ENCODE measurements at regions not wholly inside any gene's neighbourhood (a gene's known extent, or its start where the extent isn't known, plus 50 kb on each side); places are given as distances from the start of the nearest gene placed in this dataset.
"Not testable (repeated sequence)": the region's sequence is repeated elsewhere in the genome, so short reads cannot be mapped to it uniquely, and the experiment has no call there.

DNA sequence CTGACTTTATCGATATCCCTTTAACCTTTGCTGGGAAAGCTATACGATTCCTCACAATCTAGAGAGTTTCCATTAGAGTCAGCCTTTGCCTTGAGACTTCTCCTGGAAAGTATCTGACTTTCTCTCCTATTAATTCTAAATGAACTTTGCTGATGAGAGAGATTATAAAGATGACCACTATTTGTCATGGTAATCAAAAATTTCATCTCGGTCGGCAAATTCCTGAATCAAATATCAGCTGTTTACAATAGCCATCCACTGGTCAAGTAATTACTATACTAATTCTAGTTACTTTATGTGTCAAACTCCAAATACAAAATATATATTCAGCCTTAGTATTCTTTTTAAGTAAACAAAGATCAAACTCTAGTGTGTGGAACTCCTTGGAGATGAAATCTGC lies 164.4 kb upstream of the ITGA1 start:
- no peaks in the 10 kb centered on the region for H3K4me1 ChIP-seq (ENCODE audit: control insufficient read depth in 3 of 3, insufficient read depth in 3 of 3, low read length in 3 of 3)

DNA sequence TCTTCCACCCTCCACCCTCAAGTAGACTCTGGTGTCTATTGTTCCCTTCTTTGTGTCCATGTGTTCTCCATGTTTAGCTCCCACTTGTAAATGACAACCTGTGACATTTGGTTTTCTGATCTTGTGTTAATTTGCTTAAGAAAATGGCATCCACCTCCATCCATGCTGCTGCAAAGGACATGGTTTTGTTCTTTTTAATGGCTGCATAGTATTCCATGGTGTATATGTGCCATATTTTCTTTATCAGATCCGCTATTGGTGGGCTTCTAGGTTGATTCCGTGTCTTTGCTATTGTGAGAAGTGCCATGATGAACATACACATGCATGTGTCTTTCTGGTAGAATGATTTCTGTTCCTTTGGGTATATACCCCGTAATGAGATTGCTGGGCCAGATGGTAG lies 163.4 kb upstream of the ITGA1 start:
- Histone ChIP-seq H3K4me3 (ENCODE audit: low read length in 3 of 3) (no peak overlapping the region), H3K27me3 (ENCODE audit: control insufficient read depth in 3 of 3, insufficient read depth in 3 of 3, low read length in 3 of 3) (no peaks in the 10 kb centered on the region), H3K9me3 (ENCODE audit: control insufficient read depth in 3 of 3, low read length in 3 of 3) (no peaks in the 10 kb centered on the region), H3K4me1 (ENCODE audit: control insufficient read depth in 3 of 3, insufficient read depth in 3 of 3, low read length in 3 of 3) (no peaks in the 10 kb centered on the region), H3K9ac (ENCODE audit: low read depth in 1 of 3, low read length in 3 of 3) (no peak overlapping the region), H3K36me3 (ENCODE audit: control insufficient read depth in 3 of 3, insufficient read depth in 3 of 3, low read length in 3 of 3) (no peaks in the 10 kb centered on the region), H3K27ac (ENCODE audit: low read depth, low read length) (no peak overlapping the region)

More for the DNA sequence above, 164.4 kb upstream of the ITGA1 start:
- Histone ChIP-seq H3K9ac (ENCODE audit: low read depth in 1 of 3, low read length in 3 of 3) (no peak overlapping the region), H3K27me3 (ENCODE audit: control insufficient read depth in 3 of 3, insufficient read depth in 3 of 3, low read length in 3 of 3) (no peaks in the 10 kb centered on the region), H3K4me3 (ENCODE audit: low read length in 3 of 3) (no peak overlapping the region), H3K9me3 (ENCODE audit: control insufficient read depth in 3 of 3, low read length in 3 of 3) (no peaks in the 10 kb centered on the region), H3K27ac (ENCODE audit: low read depth, low read length) (no peak overlapping the region), H3K36me3 (ENCODE audit: control insufficient read depth in 3 of 3, insufficient read depth in 3 of 3, low read length in 3 of 3) (no peaks in the 10 kb centered on the region)

DNA sequence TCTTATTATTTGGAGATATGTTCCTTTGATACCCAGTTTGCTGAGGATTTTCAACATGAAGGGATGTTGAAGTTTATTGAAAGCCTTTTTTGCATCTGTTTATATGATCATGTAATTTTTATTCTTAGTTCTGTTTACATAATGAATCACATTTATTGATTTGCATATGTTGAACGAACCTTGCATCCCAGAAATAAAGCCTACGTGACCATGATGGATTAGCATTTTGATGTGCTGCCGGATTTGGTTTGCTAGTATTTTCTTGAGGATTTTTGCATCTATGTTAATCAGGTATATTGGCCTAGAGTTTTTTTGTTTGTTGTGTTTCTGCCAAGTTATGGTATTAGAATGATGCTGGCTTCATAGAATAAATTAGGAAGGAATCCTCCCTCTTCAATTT lies 161.4 kb upstream of the ITGA1 start:
- Histone ChIP-seq H3K27me3 (ENCODE audit: control insufficient read depth in 3 of 3, insufficient read depth in 3 of 3, low read length in 3 of 3) (no peaks in the 10 kb centered on the region), H3K4me1 (ENCODE audit: control insufficient read depth in 3 of 3, insufficient read depth in 3 of 3, low read length in 3 of 3) (no peaks in the 10 kb centered on the region), H3K27ac (ENCODE audit: low read depth, low read length) (no peak overlapping the region), H3K9me3 (ENCODE audit: control insufficient read depth in 3 of 3, low read length in 3 of 3) (no peaks in the 10 kb centered on the region), H3K36me3 (ENCODE audit: control insufficient read depth in 3 of 3, insufficient read depth in 3 of 3, low read length in 3 of 3) (no peaks in the 10 kb centered on the region), H3K4me3 (ENCODE audit: low read length in 3 of 3) (no peak overlapping the region), H3K9ac (ENCODE audit: low read depth in 1 of 3, low read length in 3 of 3) (no peak overlapping the region)

DNA sequence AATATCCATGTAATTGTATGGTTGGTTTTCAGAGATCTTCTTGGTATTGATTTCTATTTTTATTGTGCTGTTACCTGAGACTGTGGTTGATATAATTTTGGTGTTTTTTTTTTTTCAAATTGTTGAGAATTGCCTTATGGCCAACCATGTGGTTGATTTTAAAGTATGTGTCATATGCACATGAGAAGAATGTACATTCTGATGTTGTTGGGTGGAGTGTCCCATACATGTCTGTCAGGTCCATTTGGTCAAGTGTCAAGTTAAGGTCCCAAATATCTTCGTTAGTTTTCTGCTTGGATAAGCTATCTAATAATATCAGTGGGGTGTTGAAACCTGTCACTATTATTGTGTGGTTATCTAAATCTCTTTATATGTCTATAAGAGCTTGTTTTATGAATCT lies 160.0 kb upstream of the ITGA1 start:
- Histone ChIP-seq H3K4me1 (ENCODE audit: control insufficient read depth in 3 of 3, insufficient read depth in 3 of 3, low read length in 3 of 3) (no peaks in the 10 kb centered on the region), H3K9me3 (ENCODE audit: control insufficient read depth in 3 of 3, low read length in 3 of 3) (no peaks in the 10 kb centered on the region), H3K4me3 (ENCODE audit: low read length in 3 of 3) (no peak overlapping the region), H3K27ac (ENCODE audit: low read depth, low read length) (no peak overlapping the region), H3K27me3 (ENCODE audit: control insufficient read depth in 3 of 3, insufficient read depth in 3 of 3, low read length in 3 of 3) (peaks cover 0 to 2% (median 0%) of the 10 kb centered on the region in 3 donors), H3K36me3 (ENCODE audit: control insufficient read depth in 3 of 3, insufficient read depth in 3 of 3, low read length in 3 of 3) (no peaks in the 10 kb centered on the region), H3K9ac (ENCODE audit: low read depth in 1 of 3, low read length in 3 of 3) (no peak overlapping the region)

DNA sequence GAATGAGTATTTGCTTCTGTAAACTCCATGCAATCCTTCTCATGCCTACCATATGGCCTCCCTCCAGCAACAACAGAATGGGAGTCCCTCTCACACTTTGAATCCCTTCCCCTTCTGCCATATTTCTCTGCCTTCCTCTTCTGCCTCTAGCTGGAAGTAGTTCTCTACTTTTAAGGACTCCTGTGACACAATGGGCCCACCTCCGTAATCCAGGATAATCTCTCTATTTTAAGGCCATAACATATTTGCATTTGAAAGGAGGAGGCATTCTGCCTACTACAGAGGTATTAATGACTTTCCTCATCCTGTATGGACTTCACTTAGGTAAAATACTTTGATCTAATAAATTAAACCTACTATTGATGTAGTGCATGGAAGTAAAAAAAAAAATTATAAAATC lies 155.4 kb upstream of the ITGA1 start:
- H3K4me1 ChIP-seq (ENCODE audit: control insufficient read depth in 3 of 3, insufficient read depth in 3 of 3, low read length in 3 of 3): no peaks in the 10 kb centered on the region
- no peak overlapping the region for H3K4me3 ChIP-seq (ENCODE audit: low read length in 3 of 3)
- H3K9ac ChIP-seq (ENCODE audit: low read depth in 1 of 3, low read length in 3 of 3): no peak overlapping the region
- H3K27ac ChIP-seq (ENCODE audit: low read depth, low read length): no peak overlapping the region
- H3K27me3 ChIP-seq (ENCODE audit: control insufficient read depth in 3 of 3, insufficient read depth in 3 of 3, low read length in 3 of 3): peaks cover 0 to 2% (median 0%) of the 10 kb centered on the region in 3 donors
- H3K9me3 ChIP-seq (ENCODE audit: control insufficient read depth in 3 of 3, low read length in 3 of 3): no peaks in the 10 kb centered on the region
- H3K36me3 ChIP-seq (ENCODE audit: control insufficient read depth in 3 of 3, insufficient read depth in 3 of 3, low read length in 3 of 3): no peaks in the 10 kb centered on the region

DNA sequence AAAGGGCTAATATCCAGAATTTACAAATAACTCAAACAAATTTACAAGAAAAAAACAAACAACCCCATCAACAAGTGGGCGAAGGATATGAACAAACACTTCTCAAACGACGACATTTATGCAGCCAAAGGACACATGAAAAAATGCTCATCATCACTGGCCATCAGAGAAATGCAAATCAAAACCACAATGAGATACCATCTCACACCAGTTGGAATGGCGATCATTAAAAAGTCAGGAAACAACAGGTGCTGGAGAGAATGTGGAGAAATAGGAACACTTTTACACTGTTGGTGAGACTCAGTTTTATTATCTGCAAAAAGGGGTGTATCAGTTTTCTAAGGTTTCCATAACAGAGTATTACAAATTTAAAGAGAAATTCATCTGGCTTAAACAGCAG lies 153.5 kb upstream of the ITGA1 start:
- H3K27me3 ChIP-seq (ENCODE audit: control insufficient read depth in 3 of 3, insufficient read depth in 3 of 3, low read length in 3 of 3); H3K36me3 ChIP-seq (ENCODE audit: control insufficient read depth in 3 of 3, insufficient read depth in 3 of 3, low read length in 3 of 3): not testable (repeated sequence)

DNA sequence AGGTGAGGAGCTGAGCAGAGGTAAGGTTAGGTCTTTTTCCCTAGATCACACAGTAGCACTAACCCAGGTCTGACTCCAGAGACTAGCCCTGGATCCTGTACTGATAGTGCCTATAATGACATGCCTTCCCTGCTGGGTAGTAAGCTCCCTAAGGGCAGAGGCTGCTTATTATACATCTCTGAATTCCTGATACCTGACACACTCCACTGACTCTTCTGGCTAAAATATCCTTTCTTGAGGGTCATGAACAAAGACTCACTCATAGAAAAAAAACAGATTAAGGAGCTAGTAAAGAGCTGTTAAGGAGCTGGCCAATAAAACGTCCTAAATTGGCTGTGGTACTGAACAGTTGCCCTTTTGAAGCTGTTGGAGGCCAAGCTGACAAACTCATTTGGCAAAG lies 149.0 kb upstream of the ITGA1 start:
- no peak overlapping the region for H3K4me3 ChIP-seq (ENCODE audit: low read length in 3 of 3)
- H3K36me3 ChIP-seq (ENCODE audit: control insufficient read depth in 3 of 3, insufficient read depth in 3 of 3, low read length in 3 of 3): no peaks in the 10 kb centered on the region
- no peaks in the 10 kb centered on the region for H3K4me1 ChIP-seq (ENCODE audit: control insufficient read depth in 3 of 3, insufficient read depth in 3 of 3, low read length in 3 of 3)
- H3K27ac ChIP-seq (ENCODE audit: low read depth, low read length): no peak overlapping the region
- no peak overlapping the region for H3K9ac ChIP-seq (ENCODE audit: low read depth in 1 of 3, low read length in 3 of 3)
- peaks cover 0 to 2% (median 0%) of the 10 kb centered on the region in 3 donors for H3K9me3 ChIP-seq (ENCODE audit: control insufficient read depth in 3 of 3, low read length in 3 of 3)
- no peaks in the 10 kb centered on the region for H3K27me3 ChIP-seq (ENCODE audit: control insufficient read depth in 3 of 3, insufficient read depth in 3 of 3, low read length in 3 of 3)

More for the DNA sequence above, 153.5 kb upstream of the ITGA1 start:
- H3K4me3 ChIP-seq (ENCODE audit: low read length in 3 of 3); H3K4me1 ChIP-seq (ENCODE audit: control insufficient read depth in 3 of 3, insufficient read depth in 3 of 3, low read length in 3 of 3); H3K9ac ChIP-seq (ENCODE audit: low read depth in 1 of 3, low read length in 3 of 3); H3K9me3 ChIP-seq (ENCODE audit: control insufficient read depth in 3 of 3, low read length in 3 of 3); H3K27ac ChIP-seq (ENCODE audit: low read depth, low read length): not testable (repeated sequence)

DNA sequence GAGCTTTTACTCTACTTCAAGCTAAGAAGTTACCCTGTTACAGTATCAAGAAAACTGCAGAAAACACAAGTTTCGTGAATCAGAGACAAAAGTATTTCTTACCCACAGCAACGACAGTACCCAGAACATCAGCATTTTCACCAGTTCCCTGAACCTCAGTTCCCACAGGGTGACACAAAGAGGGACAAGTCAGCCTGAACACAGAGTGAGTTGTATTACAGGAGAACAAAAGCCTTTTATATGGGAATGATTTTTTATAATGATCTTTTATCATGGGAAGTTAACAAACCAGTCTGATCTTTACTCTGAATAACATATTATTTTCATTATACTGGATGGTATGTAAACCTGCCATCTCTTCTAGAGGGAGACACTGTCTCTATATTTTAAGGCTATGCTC lies 139.0 kb upstream of the ITGA1 start:
- no peaks in the 10 kb centered on the region for H3K27me3 ChIP-seq (ENCODE audit: control insufficient read depth in 3 of 3, insufficient read depth in 3 of 3, low read length in 3 of 3)
- H3K4me3 ChIP-seq (ENCODE audit: low read length in 3 of 3): no peak overlapping the region
- no peaks in the 10 kb centered on the region for H3K9me3 ChIP-seq (ENCODE audit: control insufficient read depth in 3 of 3, low read length in 3 of 3)
- no peaks in the 10 kb centered on the region for H3K36me3 ChIP-seq (ENCODE audit: control insufficient read depth in 3 of 3, insufficient read depth in 3 of 3, low read length in 3 of 3)
- no peak overlapping the region for H3K9ac ChIP-seq (ENCODE audit: low read depth in 1 of 3, low read length in 3 of 3)
- H3K27ac ChIP-seq (ENCODE audit: low read depth, low read length): no peak overlapping the region
- no peaks in the 10 kb centered on the region for H3K4me1 ChIP-seq (ENCODE audit: control insufficient read depth in 3 of 3, insufficient read depth in 3 of 3, low read length in 3 of 3)

DNA sequence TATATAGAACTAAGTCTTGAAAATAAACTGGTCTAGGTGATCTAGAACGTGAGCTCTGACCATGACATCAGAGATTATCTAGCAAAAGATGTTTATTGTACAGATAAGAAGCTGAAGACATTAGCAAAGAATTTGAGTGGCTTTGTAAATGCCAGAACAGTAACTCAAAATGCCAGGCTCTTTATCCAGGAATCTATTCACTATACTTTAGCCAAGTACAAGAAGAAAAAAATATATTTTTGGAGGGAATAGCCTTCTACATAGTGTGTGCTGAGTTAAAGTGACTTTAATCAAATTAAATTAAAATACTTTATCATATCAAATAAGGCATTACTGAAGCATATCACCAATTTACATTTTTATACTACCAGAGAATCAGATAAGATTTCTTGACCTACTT lies 132.6 kb upstream of the ITGA1 start:
- Histone ChIP-seq H3K4me3 (ENCODE audit: low read length in 3 of 3) (no peak overlapping the region), H3K27me3 (ENCODE audit: control insufficient read depth in 3 of 3, insufficient read depth in 3 of 3, low read length in 3 of 3) (no peaks in the 10 kb centered on the region), H3K36me3 (ENCODE audit: control insufficient read depth in 3 of 3, insufficient read depth in 3 of 3, low read length in 3 of 3) (no peaks in the 10 kb centered on the region), H3K4me1 (ENCODE audit: control insufficient read depth in 3 of 3, insufficient read depth in 3 of 3, low read length in 3 of 3) (no peaks in the 10 kb centered on the region), H3K9ac (ENCODE audit: low read depth in 1 of 3, low read length in 3 of 3) (no peak overlapping the region), H3K9me3 (ENCODE audit: control insufficient read depth in 3 of 3, low read length in 3 of 3) (no peaks in the 10 kb centered on the region), H3K27ac (ENCODE audit: low read depth, low read length) (no peak overlapping the region)

DNA sequence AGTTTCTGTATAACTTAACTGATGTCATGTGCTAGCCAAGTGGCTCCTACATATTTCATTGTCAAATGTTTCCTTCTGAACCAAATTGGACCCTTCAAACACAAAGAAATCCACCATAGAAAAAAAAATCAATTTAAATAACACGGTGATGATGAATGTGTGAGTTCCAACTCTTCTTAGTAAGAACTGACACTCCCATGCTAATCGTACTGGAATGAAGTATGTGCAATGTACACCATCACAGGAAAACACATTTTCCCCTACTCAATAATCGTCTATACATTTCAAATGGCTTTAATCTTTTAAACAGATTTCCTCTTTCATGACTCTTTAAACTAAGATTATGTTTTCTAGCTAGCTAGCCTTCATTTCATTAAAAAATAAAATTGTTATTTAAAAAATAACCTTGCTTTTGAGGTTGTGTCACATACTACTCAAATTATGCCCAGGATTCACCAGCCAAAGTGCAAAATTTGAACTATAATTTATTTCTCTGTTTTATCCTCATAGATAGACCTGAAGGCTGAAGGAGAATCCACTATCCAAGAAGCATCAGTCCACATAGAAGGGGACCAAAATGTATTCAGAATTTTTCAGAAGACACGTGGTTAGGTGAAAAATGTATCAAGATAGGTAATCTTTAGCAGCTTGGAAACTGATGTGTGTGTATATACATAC lies 131.0 kb upstream of the ITGA1 start:
- Histone ChIP-seq H3K27me3 (ENCODE audit: control insufficient read depth in 3 of 3, insufficient read depth in 3 of 3, low read length in 3 of 3) (no peaks in the 10 kb centered on the region), H3K36me3 (ENCODE audit: control insufficient read depth in 3 of 3, insufficient read depth in 3 of 3, low read length in 3 of 3) (no peaks in the 10 kb centered on the region), H3K4me1 (ENCODE audit: control insufficient read depth in 3 of 3, insufficient read depth in 3 of 3, low read length in 3 of 3) (no peaks in the 10 kb centered on the region), H3K9ac (ENCODE audit: low read depth in 1 of 3, low read length in 3 of 3) (no peak overlapping the region), H3K9me3 (ENCODE audit: control insufficient read depth in 3 of 3, low read length in 3 of 3) (no peaks in the 10 kb centered on the region), H3K27ac (ENCODE audit: low read depth, low read length) (no peak overlapping the region), H3K4me3 (ENCODE audit: low read length in 3 of 3) (no peak overlapping the region)

Data from skeletal muscle tissue (tissue), 3 donors.